Epithelial cell of proximal tubule (primary cell): ENCODE measurements at regions not wholly inside any gene's neighbourhood (a gene's known extent, or its start where the extent isn't known, plus 50 kb on each side); places are given as distances from the start of the nearest gene placed in this dataset.

Experiments
- DNase-seq: peaks from one replicate; pipeline ENCODE4 v3.0.0-alpha.2; 2011; ENCODE audit warnings: low read depth
- H3K4me3 ChIP-seq: 2 replicates; pipeline ENCODE4 v1.5.1; 2011; ENCODE audit warnings: low read depth, mild to moderate bottlenecking, low read length
- TF ChIP-seq, protein P1 (sequence below): conservative IDR thresholded peaks from 2 replicates; pipeline ENCODE4 v1.5.1; 2012; ENCODE audit warnings: low read depth, mild to moderate bottlenecking, low read length

DNA sequence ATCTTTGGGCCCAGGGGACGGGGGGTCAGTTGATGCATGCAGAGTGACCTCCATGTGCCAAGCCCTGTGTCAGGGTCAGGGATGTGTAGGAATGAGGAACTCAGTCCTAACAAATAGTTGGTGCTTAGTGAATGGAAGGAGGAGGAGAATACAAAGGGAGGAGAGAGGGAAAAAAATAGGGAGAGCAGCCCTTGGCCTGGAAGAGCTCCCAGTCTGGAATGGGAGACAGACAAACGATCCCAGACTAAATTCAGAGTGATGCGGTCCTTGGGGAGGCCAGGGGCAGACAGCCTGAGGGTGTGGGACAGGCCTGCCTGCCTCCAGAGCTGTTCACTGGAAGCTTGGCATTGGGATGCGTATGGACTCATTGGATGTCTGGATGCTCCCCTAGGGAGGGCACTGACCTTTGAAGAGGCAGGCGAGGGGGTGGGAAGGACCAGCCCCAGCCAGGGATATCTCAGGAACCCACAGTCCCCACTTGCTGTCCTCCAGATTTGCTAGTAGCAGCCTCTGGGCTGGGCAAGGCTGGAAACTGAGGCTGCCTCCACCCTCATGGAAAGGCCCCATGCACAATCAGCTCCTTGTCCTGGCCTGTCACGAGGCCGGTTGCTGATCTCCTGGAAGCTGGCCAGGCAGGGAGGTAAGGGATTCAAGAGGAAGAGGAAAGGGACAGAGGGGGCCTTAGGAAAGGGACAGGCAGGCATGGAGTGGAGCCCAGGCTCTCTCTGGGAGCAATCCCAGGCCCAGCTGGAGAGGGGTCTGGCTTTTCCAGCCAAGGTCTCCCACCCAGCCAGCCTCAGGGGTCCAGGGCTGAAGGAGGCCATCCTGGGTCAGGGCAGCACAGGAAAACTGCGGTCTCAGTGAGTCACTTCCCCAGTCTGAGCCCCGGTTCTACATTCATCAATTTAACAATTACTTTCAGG, 69.0 kb upstream of the GGTA1 start:
- DNase-seq, result no peak
- H3K4me3 ChIP-seq, result no peak overlapping the region
- TF ChIP-seq, protein P1, sequence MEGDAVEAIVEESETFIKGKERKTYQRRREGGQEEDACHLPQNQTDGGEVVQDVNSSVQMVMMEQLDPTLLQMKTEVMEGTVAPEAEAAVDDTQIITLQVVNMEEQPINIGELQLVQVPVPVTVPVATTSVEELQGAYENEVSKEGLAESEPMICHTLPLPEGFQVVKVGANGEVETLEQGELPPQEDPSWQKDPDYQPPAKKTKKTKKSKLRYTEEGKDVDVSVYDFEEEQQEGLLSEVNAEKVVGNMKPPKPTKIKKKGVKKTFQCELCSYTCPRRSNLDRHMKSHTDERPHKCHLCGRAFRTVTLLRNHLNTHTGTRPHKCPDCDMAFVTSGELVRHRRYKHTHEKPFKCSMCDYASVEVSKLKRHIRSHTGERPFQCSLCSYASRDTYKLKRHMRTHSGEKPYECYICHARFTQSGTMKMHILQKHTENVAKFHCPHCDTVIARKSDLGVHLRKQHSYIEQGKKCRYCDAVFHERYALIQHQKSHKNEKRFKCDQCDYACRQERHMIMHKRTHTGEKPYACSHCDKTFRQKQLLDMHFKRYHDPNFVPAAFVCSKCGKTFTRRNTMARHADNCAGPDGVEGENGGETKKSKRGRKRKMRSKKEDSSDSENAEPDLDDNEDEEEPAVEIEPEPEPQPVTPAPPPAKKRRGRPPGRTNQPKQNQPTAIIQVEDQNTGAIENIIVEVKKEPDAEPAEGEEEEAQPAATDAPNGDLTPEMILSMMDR, result no peak

GRCh38 chr9:121569266-121569648, 69.6 kb upstream of the GGTA1 start:
- no peak for DNase-seq
- TF ChIP-seq, protein P1, result no peak

GRCh38 chr9:121572581-121572980, 72.9 kb upstream of the GGTA1 start:
- DNase-seq, result no peak
- H3K4me3 ChIP-seq, result no peak overlapping the region
- TF ChIP-seq, protein P1, result no peak

More at GRCh38 chr9:121569266-121569648, 69.6 kb upstream of the GGTA1 start:
- H3K4me3 ChIP-seq, result no peak overlapping the region

DNA sequence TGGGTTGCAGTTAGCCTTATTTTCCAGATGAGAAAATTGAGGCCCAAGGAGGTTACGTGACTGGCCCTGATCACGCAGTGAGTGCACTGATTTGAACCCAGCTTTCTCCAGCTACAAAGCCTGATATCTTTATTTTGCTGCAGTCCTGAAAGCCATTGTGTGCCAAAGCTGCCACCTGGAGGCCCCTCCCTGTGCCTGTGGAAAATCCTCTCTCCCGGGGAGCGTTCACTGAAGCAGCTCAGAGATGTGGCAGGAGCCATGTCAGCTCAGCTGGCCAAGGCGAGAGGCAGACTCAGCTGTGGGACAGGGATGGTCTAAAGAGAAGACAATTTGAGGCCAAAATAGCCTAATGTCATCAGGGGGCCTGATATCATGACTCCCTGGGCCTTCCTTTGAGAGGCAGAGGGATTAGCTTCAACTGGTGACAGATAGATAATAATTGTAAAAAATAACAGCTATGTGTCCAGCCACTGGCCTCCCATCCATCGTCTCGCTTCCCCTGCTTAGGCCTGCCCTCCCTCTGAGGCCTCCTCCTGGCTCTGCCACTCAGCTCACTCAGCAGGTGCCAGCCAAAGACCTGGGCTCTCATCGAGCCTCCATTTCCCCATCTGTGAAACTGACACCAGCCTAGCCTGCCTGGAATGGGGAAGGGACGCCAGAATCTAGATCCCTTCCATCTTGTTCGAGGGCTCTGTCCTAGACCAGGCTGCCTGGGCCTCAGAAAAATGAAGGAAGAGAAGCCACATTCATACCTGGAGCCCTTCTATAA, 74.3 kb upstream of the GGTA1 start:
- TF ChIP-seq, protein P1, result peak; percentile 48
- H3K4me3 ChIP-seq, result no peak overlapping the region
- DNase-seq, result no peak

- no peak overlapping the region for H3K4me3 ChIP-seq
- TF ChIP-seq, protein P1, result no peak
- DNase-seq, result no peak
Measured at GRCh38 chr9:121574774-121575519, 75.3 kb upstream of the GGTA1 start.

DNA sequence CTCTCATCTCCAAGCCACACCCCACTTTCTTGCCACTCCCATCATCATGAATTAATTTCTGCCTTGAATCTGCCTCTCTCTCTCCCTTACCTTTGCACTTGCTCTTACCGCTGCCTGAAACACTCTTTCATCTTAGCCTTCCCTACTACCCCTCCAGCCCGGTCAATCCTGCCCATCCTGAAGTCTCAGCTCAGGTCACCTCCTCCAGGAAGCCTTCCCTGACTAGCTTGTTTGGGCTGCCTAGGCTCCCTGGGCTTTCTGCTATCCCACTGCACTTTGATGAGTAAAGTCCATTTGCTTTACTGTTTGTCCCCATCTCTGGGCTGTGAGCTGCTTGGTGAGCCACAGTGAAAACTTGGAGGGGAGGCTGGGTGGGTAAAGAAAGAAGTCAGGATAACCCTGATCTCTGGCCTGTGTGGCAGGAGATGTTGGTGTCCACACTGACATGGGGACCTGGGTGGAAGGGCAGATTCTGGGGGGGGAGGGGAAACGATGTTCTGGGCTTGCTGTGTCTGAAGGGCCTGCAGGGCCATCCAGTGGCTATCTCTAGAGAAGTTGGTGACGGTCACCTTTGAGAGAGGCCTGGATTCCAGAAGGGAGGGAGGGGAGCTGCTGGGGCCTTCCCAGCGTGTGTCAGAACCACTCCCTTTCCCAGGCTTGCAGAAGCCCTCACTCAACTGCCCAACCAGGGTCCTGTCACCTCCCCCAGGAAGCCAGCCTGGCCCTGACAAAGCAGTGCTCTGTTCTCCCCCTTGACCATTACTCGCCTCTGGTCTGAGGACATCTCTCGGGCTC, 75.0 kb upstream of the DAB2IP start:
- H3K4me3 ChIP-seq, result no peak overlapping the region
- TF ChIP-seq, protein P1, result no peak
- no peak for DNase-seq
